GM19328 (cell line): ENCODE measurements at regions not wholly inside any gene's neighbourhood (a gene's known extent, or its start where the extent isn't known, plus 50 kb on each side); places are given as distances from the start of the nearest gene placed in this dataset.
"Not testable (repeated sequence)": the region's sequence is repeated elsewhere in the genome, so short reads cannot be mapped to it uniquely, and the experiment has no call there.

Experiments
- ATAC-seq: cut with Tn5 transposase; IDR thresholded peaks from one replicate; pipeline ENCODE4 v1.9.1; 2021; ENCODE audit warnings: mild to moderate bottlenecking, moderate library complexity; ENCODE audit not compliant: unreplicated experiment

DNA sequence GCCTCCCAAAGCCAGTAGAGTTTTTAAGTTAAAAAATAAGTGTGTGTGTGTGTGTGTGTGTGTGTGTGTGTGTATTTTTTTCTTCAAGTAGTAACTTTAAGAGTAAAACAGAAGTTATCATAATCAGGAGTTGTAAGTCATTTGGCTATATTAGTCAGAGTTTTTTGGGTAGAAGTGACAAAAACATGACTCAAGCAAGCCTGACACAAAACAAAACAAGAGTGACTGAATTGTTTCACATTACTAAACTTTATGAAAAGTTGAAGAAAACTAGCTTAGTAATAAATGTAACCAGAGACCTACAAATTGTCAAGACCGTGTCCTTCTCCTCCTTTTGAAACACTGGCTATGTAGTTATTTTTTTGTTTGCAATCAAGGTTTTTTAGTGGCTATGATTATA, 738.0 kb upstream of the PITX2 start:
- no peak for ATAC-seq

DNA sequence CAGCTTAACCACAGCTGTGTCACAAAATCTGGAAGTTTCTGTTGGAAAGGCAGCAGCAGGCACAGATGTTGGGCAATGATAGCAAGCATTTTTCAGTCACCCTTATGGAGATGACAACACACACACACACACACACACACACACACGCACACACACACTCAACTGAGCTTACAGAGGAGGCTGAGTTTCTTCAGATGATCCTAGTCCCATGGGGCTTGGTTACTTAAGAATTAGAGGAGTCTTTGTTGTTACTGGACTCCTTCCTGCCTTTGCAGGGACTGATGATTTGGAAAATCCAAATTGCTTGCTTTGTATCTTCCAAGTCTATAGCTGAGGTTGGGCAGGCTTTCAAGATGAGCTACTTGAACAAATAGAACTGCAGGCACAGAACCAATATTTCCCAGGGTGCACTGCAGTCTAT, 740.1 kb upstream of the PITX2 start:
- ATAC-seq, result no peak

DNA sequence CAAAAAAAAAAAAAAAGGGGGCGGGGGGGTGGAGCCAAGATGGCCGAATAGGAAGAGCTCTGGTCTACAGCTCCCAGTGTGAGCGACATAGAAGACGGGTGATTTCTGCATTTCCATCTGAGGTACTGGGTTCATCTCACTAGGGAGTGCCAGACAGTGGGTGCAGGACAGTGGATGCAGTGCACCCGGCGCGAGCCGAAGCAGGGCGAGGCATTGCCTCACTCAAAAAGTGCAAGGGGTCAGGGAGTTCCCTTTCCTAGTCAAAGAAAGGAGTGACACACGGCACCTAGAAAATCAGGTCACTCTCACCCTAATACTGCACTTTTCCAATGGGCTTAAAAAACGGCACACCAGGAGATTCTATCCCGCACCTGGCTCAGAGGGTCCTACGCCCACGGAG, 755.0 kb upstream of the PITX2 start:
- not testable (repeated sequence) for ATAC-seq

DNA sequence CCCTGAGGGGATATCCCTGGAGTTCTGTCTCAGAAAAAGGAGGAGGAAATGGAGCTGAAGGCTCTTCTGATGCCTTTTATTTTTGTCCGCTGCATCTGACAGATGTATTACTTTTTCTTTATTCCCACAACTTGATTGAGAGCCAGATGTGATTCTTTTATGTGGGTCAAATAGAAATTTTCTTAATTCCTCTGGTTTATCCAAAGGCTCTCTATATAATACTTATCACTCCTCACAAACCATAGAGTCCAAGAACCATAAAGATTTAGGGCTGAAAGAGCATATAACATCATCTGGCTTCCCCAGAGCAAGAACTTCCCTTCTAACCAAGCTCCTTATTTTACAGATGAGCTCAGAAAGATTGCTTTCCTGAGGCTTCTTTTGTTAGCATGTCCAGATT, 756.7 kb upstream of the FAM241A start:
- ATAC-seq, result no peak

DNA sequence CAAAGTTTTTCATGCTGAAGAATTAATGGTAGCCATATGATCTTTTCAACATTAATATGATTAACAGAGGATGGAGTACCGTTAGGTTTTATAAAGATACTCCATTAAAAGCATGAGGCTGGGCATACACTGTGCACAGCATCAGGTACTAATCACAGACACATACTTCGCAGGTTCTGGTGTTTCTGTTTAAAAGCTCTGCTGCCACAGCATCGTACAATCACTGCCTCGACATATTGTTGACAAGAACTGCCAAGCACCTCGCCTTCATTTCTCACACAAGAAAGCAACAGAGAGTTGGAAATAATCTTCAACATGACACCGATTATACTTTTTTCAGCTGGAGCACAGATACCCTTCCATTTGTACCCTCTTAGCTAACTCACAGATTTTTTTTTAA, 753.4 kb upstream of the FAM241A start:
- no peak for ATAC-seq

DNA sequence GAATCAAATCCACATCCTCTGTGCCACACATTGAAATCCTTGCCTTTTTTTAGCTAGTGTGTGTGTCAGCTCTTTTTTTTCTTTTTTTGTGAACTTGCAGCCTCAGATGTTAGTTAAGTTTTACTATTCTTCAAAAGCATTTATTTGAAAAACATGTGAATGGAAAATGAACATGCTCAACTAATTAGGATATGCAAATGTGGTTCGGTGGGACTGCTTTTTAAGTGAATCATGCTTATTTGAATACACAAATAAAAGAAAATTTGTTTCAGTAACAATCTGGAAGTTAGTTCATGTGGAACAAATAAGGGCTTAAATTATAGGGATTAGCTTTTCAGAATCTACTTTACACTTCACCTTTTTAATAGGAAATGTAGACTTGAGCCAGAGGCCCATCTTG, 751.5 kb upstream of the FAM241A start:
- no peak for ATAC-seq

DNA sequence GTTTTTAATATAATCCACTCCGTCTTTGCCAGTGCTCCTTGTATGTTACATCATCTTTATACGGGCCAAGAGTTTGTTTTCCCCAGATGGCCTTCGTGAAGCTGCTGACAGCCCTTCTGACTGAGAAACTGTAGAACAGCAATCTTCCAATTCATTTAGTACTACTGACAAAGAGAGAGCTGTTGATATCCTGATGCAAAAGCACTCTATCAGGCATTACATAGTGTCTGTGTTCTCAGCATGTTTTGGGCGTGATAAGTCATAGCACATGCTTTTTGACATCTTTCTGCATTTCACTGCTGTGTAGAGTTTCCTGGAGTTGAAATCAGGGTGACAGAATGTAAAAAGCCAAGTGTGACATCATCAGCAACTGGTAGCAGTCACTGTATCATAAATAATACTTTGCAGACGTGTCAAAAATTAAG, 746.3 kb upstream of the FAM241A start:
- ATAC-seq, result no peak

DNA sequence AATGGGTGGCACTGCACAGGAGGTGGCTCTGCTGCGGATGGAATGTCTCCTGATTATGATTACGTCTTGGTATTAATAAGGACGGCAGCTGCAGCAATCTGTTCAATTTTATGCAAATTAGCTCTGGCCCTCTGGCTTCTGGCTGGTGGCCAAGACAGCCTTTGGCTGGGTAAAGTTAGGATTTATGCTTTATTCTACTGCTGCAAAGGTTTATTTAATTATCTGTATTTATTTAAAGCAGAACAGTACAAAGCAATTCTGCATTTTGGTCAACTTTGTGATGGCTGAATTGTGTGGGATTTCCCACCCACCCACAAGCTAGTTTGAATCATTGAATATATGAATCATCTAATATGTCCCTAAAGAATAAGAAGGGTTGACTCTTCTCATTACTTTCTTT, 745.6 kb upstream of the FAM241A start:
- ATAC-seq, result no peak

DNA sequence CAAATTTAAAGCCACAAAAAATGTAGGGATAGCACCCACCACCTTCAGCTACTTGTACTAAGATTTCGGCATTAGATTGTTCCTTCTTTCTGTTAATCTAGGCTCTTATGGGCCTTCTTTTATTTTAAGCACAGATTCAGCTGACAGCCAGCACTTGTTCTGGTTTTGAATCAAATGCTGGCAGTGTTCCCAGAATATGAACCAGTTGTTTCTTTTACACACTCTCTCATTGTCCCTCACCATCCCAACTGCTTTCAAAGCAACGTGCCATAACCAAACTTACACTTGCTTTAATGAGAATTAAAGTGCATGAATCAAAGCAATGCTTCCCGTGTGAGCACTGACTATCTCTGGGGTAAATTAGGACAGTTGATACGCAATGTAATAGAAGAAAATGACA, 744.5 kb upstream of the FAM241A start:
- ATAC-seq, result no peak

DNA sequence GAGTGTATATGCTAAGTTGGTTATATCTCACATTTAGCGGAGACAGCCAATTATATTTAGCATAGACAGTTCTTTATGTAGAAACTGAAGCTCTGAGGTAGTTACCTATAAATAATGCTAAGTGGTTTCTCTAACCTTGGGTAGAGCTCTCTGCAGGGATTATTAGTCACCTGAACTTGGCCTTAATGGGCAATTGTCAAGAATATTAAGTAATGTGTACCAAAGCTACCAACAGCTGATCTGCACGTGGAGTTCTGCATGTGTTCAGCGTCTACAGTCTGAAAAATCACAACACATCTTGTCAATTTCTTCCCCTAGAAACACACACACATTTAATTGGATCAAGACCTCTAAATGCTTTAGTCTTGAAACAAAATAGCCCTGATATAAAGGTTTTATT, 740.6 kb upstream of the FAM241A start:
- no peak for ATAC-seq

DNA sequence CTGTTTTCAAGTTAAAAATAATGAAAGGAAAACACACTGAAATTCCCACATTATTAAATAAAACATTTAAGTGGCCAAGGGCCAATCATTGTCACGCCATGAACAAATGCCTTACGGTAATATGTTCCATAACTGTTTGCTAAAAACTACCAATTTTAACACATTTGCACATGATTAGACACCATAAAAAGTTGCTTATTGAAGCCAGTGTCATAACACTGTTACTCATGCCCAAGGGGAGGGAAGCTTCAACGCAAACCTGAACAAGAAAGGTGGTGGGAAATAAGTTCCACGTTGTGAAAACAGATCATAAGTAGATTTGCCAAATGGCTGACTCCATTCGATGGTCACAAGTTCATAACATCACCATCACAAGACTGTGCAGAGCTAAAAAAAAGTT, 739.3 kb upstream of the FAM241A start:
- ATAC-seq, result no peak

DNA sequence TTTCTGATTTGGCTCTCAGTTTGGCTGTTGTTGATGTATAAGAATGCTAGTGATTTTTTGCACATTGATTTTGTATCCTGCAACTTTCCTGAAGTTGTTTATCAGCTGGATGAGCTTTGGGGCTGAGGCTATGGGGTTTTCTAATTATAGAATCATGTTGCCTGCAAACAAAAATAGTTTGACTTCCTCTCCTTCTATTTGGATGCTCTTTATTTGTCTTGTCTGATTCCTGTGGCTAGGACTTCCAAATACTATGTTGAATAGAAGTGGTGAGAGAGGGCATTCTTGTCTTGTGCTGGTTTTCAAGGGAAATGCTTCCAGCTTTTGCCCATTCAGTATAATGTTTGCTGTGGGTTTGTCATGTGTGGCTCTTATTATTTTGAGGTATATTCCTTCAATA, 734.7 kb upstream of the FAM241A start:
- ATAC-seq, result no peak

DNA sequence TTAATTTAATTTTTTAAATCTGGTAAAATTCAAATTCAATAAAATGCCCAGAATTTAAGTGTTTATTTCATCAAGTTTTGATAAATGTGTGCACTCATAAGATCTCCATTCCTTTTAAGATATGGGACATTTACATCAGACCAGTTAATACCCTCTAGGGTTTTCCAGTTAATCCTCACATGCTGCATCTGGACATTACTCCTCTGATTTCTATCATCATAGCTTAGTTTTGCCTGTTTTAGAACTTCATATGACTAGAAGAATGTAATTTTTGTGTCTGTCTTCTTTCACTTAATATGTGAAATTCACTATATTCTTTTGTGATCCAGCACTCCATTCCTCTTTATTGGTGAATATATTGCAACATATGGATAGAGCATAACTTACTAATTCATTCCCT, 727.7 kb upstream of the FAM241A start:
- ATAC-seq, result no peak

DNA sequence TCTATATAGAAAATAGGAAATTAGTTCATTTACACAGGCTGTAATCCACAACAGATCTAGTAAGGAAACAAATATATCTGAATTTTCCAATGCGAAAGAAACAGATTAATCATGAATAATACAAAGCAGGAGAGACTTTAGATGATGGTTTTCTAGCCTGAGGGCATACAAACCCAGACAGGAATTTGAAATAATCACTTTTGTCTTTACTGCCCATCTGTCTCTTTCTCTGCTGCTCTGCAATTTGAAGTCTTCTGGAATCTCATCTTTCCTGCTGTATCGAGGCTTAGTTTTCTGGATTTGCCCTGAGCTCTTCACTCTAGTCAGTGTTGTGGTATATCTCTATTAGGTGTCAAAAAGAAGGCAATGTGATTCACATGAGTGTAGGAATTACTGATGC, 711.8 kb upstream of the FAM241A start:
- ATAC-seq, result no peak

DNA sequence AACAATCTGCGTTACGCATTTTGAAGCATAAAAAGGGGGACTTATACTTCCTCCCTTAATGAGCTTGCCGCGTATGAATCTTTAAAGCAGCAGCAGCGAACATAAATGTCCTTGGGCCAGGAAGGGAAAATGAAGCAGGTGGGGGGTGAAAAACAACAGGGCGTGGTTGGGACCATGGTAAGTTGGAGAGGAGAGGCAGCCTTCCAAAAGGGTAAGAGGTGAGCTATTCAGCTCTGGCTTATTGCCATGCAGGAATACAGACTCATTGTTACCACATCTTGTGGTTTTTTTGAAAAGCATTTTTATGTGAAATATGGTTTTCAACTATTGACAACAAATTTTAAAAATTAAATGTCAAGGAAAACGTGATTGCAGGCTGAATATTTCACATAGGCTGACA, 710.7 kb upstream of the FAM241A start:
- ATAC-seq, result no peak

DNA sequence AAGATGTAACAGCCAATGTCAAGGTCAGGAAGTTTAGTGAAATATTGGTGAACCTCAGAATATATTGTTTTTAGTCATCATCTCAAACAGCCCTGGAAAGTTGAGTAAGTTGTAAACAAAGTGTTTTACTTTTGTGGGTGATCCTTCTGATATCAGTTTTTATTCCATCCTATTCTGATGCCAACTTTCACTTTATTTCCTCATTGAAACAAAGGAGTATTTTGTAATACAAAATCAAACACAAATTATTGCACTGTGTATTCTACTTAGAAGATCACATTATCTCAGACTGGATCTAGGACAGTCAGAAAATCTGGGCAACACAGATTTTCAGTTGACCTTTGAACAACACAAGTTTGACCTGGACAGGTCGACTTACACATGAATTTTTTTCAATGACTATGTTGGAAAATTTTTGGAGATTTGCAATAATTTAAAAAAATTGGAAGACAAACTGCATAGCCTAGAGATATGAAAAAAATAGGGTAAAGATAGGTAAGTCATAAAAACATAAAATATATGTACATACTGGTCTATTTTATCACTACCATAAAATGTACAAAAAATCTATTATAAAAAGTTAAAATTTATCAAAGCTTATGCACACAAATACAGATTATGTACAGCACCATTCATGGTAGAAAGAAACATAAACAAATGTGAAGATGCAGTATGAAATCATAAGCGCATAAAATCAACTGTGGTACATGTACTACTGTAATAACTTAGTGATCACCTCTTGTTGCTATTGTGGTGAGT, 709.1 kb upstream of the FAM241A start:
- no peak for ATAC-seq

DNA sequence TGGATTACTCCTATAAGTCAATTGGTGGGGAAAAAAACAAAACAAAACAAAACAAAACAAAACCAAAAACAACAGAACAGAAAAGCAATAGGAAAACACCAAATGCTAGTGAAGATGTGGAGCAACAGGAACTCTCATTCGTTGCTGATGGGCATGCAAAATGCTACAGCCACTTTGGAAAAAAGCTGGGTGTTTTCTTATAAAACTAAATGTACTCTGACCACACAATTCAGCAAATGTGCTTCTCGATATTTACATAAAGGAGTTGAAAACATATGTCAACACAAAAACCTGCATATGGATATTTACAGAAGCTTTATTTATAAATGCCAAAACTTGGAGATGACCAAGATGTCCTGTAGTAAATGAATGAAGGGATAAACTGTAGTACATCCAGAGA, 703.6 kb upstream of the FAM241A start:
- ATAC-seq, result no peak

DNA sequence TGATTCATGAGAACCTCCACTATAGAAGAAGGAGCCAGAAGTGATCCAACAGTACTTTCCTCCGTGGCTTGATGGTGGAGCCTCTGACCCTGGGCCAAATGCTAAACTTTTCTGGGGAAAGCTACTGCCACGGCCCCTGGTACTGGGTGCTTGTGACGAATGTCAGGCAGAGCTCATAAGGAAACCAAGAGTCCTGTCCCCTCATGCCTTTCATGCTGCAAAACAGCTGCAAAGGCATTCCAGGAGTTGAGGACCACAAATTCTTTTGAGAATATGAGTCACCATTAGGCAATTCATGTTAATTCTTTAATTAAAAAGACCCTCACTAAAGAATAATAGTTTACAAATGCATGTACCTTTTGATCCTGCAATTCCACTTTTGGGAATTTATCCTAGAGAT, 700.4 kb upstream of the FAM241A start:
- ATAC-seq, result not testable (repeated sequence)

DNA sequence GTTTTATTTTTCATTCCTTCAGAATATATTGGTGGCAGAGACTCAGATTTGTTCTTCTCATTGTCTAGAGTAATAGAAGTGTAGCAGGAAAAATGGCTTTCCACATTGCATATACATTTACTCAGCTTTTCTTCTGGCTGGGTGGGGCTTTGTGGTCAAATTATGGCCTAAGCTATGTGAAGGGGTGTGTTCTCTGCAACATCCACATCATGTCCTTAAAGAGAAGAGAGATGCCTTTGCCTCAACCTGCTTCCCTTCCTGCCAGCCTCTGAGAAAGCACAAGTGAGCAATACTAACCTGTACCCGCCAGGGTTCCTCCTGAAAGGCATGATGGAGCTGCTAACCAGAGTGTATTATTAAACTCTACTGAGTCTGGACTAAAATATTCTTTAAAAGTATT, 695.6 kb upstream of the FAM241A start:
- ATAC-seq, result no peak

DNA sequence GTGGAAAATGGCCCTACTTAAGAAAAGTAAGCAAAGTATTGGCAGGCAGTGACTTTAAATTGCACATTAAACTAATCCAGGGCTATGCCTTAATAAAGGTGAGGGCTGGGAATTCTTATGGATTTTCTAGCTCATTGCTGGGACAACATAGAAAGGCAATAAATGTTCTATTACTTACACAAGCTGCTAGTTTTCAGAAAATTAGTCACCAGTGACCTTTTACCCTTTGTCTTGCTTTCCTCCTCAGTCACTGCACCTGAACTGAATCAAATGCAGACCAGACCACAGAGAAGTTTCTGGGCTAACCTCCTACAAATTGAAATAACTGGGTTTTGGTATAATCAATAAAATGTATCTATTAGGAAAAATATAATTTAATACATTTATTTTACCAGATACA, 694.4 kb upstream of the FAM241A start:
- no peak for ATAC-seq

DNA sequence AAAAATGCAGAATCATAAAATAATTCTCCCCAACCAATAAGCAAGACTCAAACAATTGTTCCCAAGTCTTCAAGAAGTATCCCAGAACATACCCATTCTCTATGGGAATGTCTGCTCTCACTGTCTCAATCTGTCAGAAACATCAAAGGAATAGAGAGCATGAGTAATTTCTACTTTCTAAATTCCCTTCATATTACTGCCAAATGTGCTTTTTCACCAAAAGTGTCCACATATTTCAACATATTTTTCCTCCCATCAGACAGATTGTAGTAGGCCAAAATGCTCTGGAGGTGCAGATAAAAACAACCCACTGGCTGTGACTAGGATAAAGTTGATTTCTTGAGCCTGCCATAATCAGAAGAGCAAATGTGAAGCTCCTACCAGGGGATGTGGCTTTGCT, 692.0 kb upstream of the FAM241A start:
- no peak for ATAC-seq

DNA sequence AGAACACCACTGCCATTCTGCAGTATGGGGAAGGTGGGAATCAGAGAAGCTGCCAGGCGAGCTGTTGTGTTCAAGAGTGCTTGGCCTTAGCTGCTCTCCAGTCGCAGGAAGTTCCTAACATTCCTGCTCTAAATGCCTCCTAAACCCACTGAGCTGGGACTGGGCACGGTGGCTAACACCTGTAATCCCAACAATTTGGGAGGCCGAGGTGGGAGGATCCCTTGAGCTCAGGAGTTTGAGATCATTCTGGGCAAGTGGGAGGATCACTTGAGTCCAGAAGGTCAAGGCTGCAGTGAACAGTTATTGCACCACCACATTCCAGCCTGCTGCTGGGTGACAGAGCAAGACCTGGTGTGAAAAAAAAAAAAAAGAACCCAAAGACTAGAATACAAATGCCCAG, 690.3 kb upstream of the FAM241A start:
- no peak for ATAC-seq
